Testis (tissue), 2 donors: ENCODE measurements at regions not wholly inside any gene's neighbourhood (a gene's known extent, or its start where the extent isn't known, plus 50 kb on each side); places are given as distances from the start of the nearest gene placed in this dataset.

Source experiments
- DNase-seq: peaks from one replicate; pipeline ENCODE4 v3.0.0-alpha.2; 2019
- H3K27ac ChIP-seq, 2 donors: fragments of 200-600 bp; sonication (generic); one replicate each; pipeline ENCODE4 v1.5.1; 2019
- H3K27me3 ChIP-seq: fragments of 200-600 bp; sonication (generic); one replicate; pipeline ENCODE4 v1.5.1; 2019
- H3K36me3 ChIP-seq: fragments of 200-600 bp; sonication (generic); one replicate; pipeline ENCODE4 v1.5.1; 2017; ENCODE audit warnings: low read depth; ENCODE audit errors: missing control alignments
- H3K4me1 ChIP-seq: fragments of 200-600 bp; sonication (generic); one replicate; pipeline ENCODE4 v1.5.1; 2019
- H3K4me3 ChIP-seq, 2 donors: fragments of 200-600 bp; sonication (generic); one replicate each; pipeline ENCODE4 v1.5.1; 2017 to 2019
- H3K9me3 ChIP-seq: fragments of 200-600 bp; sonication (generic); one replicate; pipeline ENCODE4 v1.5.1; 2017
- CTCF ChIP-seq, 3 experiments: fragments of 450-650 bp in 2 of 3; fragments of 200-600 bp in 1 of 3; sonication (generic) in 1 of 3; IDR thresholded peaks; one replicate each; pipeline ENCODE4 v1.5.1; 2016 to 2019; ENCODE audit warnings: antibody characterized with exemption in 3 of 3, mild to moderate bottlenecking in 2 of 3, moderate library complexity in 1 of 3
- POLR2A ChIP-seq: fragments of 450-650 bp; IDR thresholded peaks from one replicate; pipeline ENCODE4 v1.6.1; 2017; ENCODE audit warnings: antibody characterized with exemption, mild to moderate bottlenecking, moderate library complexity
- WGBS, 2 donors: methylation state at CpG; one replicate each; pipeline ENCODE4 v1.1.5; 2018; 5-methylcytosine and 5-hydroxymethylcytosine counted together
- intact Hi-C: fragments of 100-400 bp; cut with DNase I; formaldehyde crosslinking; loops from one replicate; pipeline ENCODE4 v1.15.1; 2023; ENCODE audit warnings: low total_unique reads

DNA sequence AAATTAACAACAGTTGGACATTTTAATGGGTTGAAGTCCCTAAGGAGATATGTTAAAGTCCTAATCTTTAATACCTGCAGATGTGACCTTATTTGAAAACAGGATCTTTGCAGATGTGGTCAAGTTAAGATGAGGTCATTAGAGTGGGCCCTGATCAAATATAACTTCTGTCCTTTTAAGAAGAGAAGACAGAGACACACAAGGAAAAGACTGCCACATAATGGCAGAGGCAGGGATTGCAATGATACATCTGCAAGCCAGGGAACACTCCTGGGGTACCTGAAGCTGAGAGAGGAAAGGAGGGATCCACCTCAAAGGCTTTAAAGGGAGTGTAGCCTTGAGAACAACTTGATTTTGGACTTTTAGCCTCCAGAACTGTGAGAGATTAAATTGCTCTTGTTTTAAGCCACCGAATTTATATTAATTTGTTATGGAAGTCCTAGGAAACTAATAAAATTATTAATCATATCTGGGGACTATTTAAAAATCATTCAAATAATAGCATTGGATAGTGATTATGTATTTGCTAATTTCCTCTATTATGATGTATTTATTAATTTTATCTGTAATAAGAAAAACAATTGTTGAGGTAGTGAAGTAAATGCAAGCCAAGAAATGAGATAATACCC, 700.0 kb upstream of the PCDH15 start:
- 36 to 38% methylated on average over 1 of the region's 1 CpG for WGBS, 2 donors
- no peak overlapping the region for H3K4me3 ChIP-seq
- TF ChIP-seq POLR2A (no peak), CTCF (IDR thresholded peaks at IDR 0.05) (peak in 1 of 3 experiments; percentile 27)
- H3K4me1 ChIP-seq = no peaks in the 10 kb centered on the region
- no peaks in the 10 kb centered on the region for H3K9me3 ChIP-seq
- no peaks in the 10 kb centered on the region for H3K27me3 ChIP-seq
- peak; percentile 65 for DNase-seq
- H3K36me3 ChIP-seq = no peaks in the 10 kb centered on the region
- H3K27ac ChIP-seq = no peak overlapping the region
- intact Hi-C loops = no loop called here

- WGBS, 2 donors = 82 to 87% methylated on average over 4 of the region's 4 CpGs
- Histone ChIP-seq H3K27ac (no peak overlapping the region), H3K9me3 (no peaks in the 10 kb centered on the region), H3K4me1 (no peaks in the 10 kb centered on the region), H3K36me3 (no peaks in the 10 kb centered on the region), H3K4me3 (no peak overlapping the region), H3K27me3 (no peaks in the 10 kb centered on the region)
- no peak for DNase-seq
- intact Hi-C loops = no loop called here
- TF ChIP-seq POLR2A = no peak
- no peak for TF ChIP-seq CTCF (IDR thresholded peaks at IDR 0.05)
Observed at GRCh38 chr10:55497893-55498499, 697.0 kb upstream of the PCDH15 start.

DNA sequence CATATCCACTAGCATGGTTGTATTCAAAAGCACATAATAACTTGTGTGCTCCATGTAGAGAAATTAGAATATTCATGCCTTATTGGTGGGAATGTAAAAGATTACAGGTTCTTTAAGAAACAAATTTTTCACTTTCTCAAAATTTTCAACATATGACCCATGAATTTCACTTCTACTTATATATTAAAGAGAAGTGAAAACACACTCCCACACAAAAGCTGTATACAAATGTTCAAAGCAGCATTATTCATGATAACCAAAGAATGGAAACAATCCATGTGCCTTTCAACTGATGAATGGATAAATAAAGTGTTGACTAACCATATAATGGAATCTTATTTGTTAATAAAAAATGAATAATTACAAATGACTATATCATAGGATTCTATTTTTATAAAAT, 694.5 kb upstream of the PCDH15 start:
- H3K4me3 ChIP-seq = no peak overlapping the region
- DNase-seq = no peak
- no peaks in the 10 kb centered on the region for H3K27me3 ChIP-seq
- H3K9me3 ChIP-seq = no peaks in the 10 kb centered on the region
- no peaks in the 10 kb centered on the region for H3K36me3 ChIP-seq
- intact Hi-C loops = no loop called here
- H3K4me1 ChIP-seq = no peaks in the 10 kb centered on the region
- TF ChIP-seq POLR2A = no peak
- no peak for TF ChIP-seq CTCF (IDR thresholded peaks at IDR 0.05)
- no peak overlapping the region for H3K27ac ChIP-seq

DNA sequence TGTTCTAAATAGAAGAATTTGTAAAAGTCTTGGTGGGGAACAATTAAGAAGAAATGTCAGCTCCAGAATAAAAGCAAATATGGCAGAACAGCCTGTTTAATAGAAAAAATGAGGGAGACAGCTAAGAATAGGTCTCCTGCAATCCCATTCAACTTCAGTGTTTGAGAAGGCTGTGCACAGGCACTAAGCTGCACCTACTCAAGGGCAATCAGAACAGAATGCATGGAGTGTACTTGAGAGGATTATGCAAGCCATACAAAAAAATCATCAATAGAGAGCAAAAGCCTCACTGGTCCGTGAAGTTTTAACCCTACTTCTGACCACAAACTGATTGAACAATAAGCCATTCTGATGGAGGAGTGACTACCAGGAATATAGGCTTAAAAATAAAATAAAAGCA, 690.7 kb upstream of the PCDH15 start:
- intact Hi-C loops = no loop called here

More for the DNA sequence above, 690.7 kb upstream of the PCDH15 start:
- Histone ChIP-seq H3K36me3 (no peaks in the 10 kb centered on the region), H3K4me3 (no peak overlapping the region), H3K4me1 (no peaks in the 10 kb centered on the region), H3K27me3 (no peaks in the 10 kb centered on the region), H3K9me3 (no peaks in the 10 kb centered on the region), H3K27ac (no peak overlapping the region)
- 89 to 92% methylated on average over 1 of the region's 1 CpG for WGBS, 2 donors
- DNase-seq = no peak
- TF ChIP-seq CTCF (IDR thresholded peaks at IDR 0.05) (no peak), POLR2A (no peak)
